ENCODE measurements at regions not wholly inside any gene's neighbourhood (a gene's known extent, or its start where the extent isn't known, plus 50 kb on each side); places are given as distances from the start of the nearest gene placed in this dataset.

GRCh38 chr10:57972783-57973182, 294.9 kb downstream of the IPMK start:
- H3K36me3 Mint-ChIP-seq = peaks cover 2% of the 10 kb centered on the region
- TF ChIP-seq CTCF (IDR thresholded peaks at IDR 0.05; ENCODE audit: unreplicated experiment) = no peak
- no peak overlapping the region for H3K4me3 Mint-ChIP-seq
- no peak for DNase-seq (ENCODE audit: low spot score in 2 of 2, unreplicated experiment in 2 of 2)
- peaks cover 37% of the 10 kb centered on the region for H3K9me3 Mint-ChIP-seq
- no peaks in the 10 kb centered on the region for H3K27me3 Mint-ChIP-seq (ENCODE audit: low read depth)
- H3K4me1 Mint-ChIP-seq = no peaks in the 10 kb centered on the region
- no peak overlapping the region for H3K27ac Mint-ChIP-seq

- Mint-ChIP-seq H3K4me1 (no peaks in the 10 kb centered on the region), H3K9me3 (peaks cover 11% of the 10 kb centered on the region), H3K27ac (no peak overlapping the region), H3K27me3 (ENCODE audit: low read depth) (no peaks in the 10 kb centered on the region), H3K36me3 (no peaks in the 10 kb centered on the region), H3K4me3 (no peak overlapping the region)
- no peak for TF ChIP-seq CTCF (IDR thresholded peaks at IDR 0.05; ENCODE audit: unreplicated experiment)
- DNase-seq (ENCODE audit: low spot score in 2 of 2, unreplicated experiment in 2 of 2) = no peak
Observed at GRCh38 chr10:57968328-57969016, 299.2 kb downstream of the IPMK start.

- Mint-ChIP-seq H3K9me3 (peaks cover 4% of the 10 kb centered on the region), H3K4me3 (no peak overlapping the region), H3K27me3 (ENCODE audit: low read depth) (no peaks in the 10 kb centered on the region), H3K4me1 (no peaks in the 10 kb centered on the region), H3K27ac (no peak overlapping the region), H3K36me3 (no peaks in the 10 kb centered on the region)
- no peak for TF ChIP-seq CTCF (IDR thresholded peaks at IDR 0.05; ENCODE audit: unreplicated experiment)
- no peak for DNase-seq (ENCODE audit: low spot score in 2 of 2, unreplicated experiment in 2 of 2)
Observed at GRCh38 chr10:57964351-57964750, 303.3 kb downstream of the IPMK start.

GRCh38 chr10:57963546-57963945, 304.1 kb downstream of the IPMK start:
- no peak overlapping the region for H3K27ac Mint-ChIP-seq
- H3K4me1 Mint-ChIP-seq = no peaks in the 10 kb centered on the region
- H3K36me3 Mint-ChIP-seq = no peaks in the 10 kb centered on the region
- DNase-seq (ENCODE audit: low spot score in 2 of 2, unreplicated experiment in 2 of 2) = no peak
- TF ChIP-seq CTCF (IDR thresholded peaks at IDR 0.05; ENCODE audit: unreplicated experiment) = no peak
- no peaks in the 10 kb centered on the region for H3K27me3 Mint-ChIP-seq (ENCODE audit: low read depth)
- peaks cover 4% of the 10 kb centered on the region for H3K9me3 Mint-ChIP-seq
- H3K4me3 Mint-ChIP-seq = no peak overlapping the region

- Mint-ChIP-seq H3K27me3 (ENCODE audit: low read depth) (no peaks in the 10 kb centered on the region), H3K4me3 (no peak overlapping the region), H3K9me3 (peaks cover 4% of the 10 kb centered on the region), H3K27ac (no peak overlapping the region), H3K4me1 (no peaks in the 10 kb centered on the region), H3K36me3 (no peaks in the 10 kb centered on the region)
- TF ChIP-seq CTCF (IDR thresholded peaks at IDR 0.05; ENCODE audit: unreplicated experiment) = no peak
- DNase-seq (ENCODE audit: low spot score in 2 of 2, unreplicated experiment in 2 of 2) = no peak
Observed at GRCh38 chr10:57962839-57963238, 304.9 kb downstream of the IPMK start.

- no peaks in the 10 kb centered on the region for H3K9me3 Mint-ChIP-seq
- no peak overlapping the region for H3K4me3 Mint-ChIP-seq
- no peaks in the 10 kb centered on the region for H3K4me1 Mint-ChIP-seq
- H3K27me3 Mint-ChIP-seq (ENCODE audit: low read depth) = no peaks in the 10 kb centered on the region
- no peaks in the 10 kb centered on the region for H3K36me3 Mint-ChIP-seq
- no peak for DNase-seq (ENCODE audit: low spot score in 2 of 2, unreplicated experiment in 2 of 2)
- H3K27ac Mint-ChIP-seq = no peak overlapping the region
- no peak for TF ChIP-seq CTCF (IDR thresholded peaks at IDR 0.05; ENCODE audit: unreplicated experiment)
Observed at GRCh38 chr10:57961487-57961886, 306.2 kb downstream of the IPMK start.
